ENCODE measurements at regions not wholly inside any gene's neighbourhood (a gene's known extent, or its start where the extent isn't known, plus 50 kb on each side); places are given as distances from the start of the nearest gene placed in this dataset.
"Not testable (repeated sequence)": the region's sequence is repeated elsewhere in the genome, so short reads cannot be mapped to it uniquely, and the experiment has no call there.

GRCh38 chr17:13104576-13104975 is 86.7 kb upstream of the ELAC2 start:
- no peak for TF ChIP-seq CTCF (IDR thresholded peaks at IDR 0.05; ENCODE audit: extremely low read depth, insufficient read depth, missing control alignments)
- in situ Hi-C loops (cut with MboI; ENCODE audit: low pct_unique_long_range_greater_than_20kb, low sequenced_read_pairs, unreplicated experiment) = no loop called here
- DNase-seq (ENCODE audit: low spot score) = no peak

GRCh38 chr17:13102477-13102876 is 84.7 kb upstream of the ELAC2 start:
- no peak for TF ChIP-seq CTCF (IDR thresholded peaks at IDR 0.05; ENCODE audit: extremely low read depth, insufficient read depth, missing control alignments)
- no peak for DNase-seq (ENCODE audit: low spot score)
- in situ Hi-C loops (cut with MboI; ENCODE audit: low pct_unique_long_range_greater_than_20kb, low sequenced_read_pairs, unreplicated experiment) = no loop called here

GRCh38 chr17:13099926-13100325 is 82.1 kb upstream of the ELAC2 start:
- in situ Hi-C loops (cut with MboI; ENCODE audit: low pct_unique_long_range_greater_than_20kb, low sequenced_read_pairs, unreplicated experiment) = no loop called here
- TF ChIP-seq CTCF (IDR thresholded peaks at IDR 0.05; ENCODE audit: extremely low read depth, insufficient read depth, missing control alignments) = no peak

GRCh38 chr17:13099089-13099735 is 81.4 kb upstream of the ELAC2 start:
- in situ Hi-C loops (cut with MboI; ENCODE audit: low pct_unique_long_range_greater_than_20kb, low sequenced_read_pairs, unreplicated experiment) = no loop called here
- DNase-seq (ENCODE audit: low spot score) = no peak
- TF ChIP-seq CTCF (IDR thresholded peaks at IDR 0.05; ENCODE audit: extremely low read depth, insufficient read depth, missing control alignments) = no peak

More at GRCh38 chr17:13099926-13100325, 82.1 kb upstream of the ELAC2 start:
- no peak for DNase-seq (ENCODE audit: low spot score)

GRCh38 chr17:13096291-13096690 is 78.5 kb upstream of the ELAC2 start:
- in situ Hi-C loops (cut with MboI; ENCODE audit: low pct_unique_long_range_greater_than_20kb, low sequenced_read_pairs, unreplicated experiment) = no loop called here
- no peak for DNase-seq (ENCODE audit: low spot score)
- no peak for TF ChIP-seq CTCF (IDR thresholded peaks at IDR 0.05; ENCODE audit: extremely low read depth, insufficient read depth, missing control alignments)

GRCh38 chr17:13092010-13092409 is 74.2 kb upstream of the ELAC2 start:
- in situ Hi-C loops (cut with MboI; ENCODE audit: low pct_unique_long_range_greater_than_20kb, low sequenced_read_pairs, unreplicated experiment); DNase-seq (ENCODE audit: low spot score): not testable (repeated sequence)

- DNase-seq (ENCODE audit: low spot score) = no peak
- TF ChIP-seq CTCF (IDR thresholded peaks at IDR 0.05; ENCODE audit: extremely low read depth, insufficient read depth, missing control alignments) = no peak
Observed at GRCh38 chr17:13088666-13089065, 70.8 kb upstream of the ELAC2 start.

More at GRCh38 chr17:13088666-13089065, 70.8 kb upstream of the ELAC2 start:
- in situ Hi-C loops (cut with MboI; ENCODE audit: low pct_unique_long_range_greater_than_20kb, low sequenced_read_pairs, unreplicated experiment) = no loop called here

Measured in GM13977 (cell line).